ENCODE measurements at regions not wholly inside any gene's neighbourhood (a gene's known extent, or its start where the extent isn't known, plus 50 kb on each side); places are given as distances from the start of the nearest gene placed in this dataset.
"Not testable (repeated sequence)": the region's sequence is repeated elsewhere in the genome, so short reads cannot be mapped to it uniquely, and the experiment has no call there.

GRCh38 chr5:155661859-155662258 lies 648.3 kb downstream of the KIF4B start:
- no peak overlapping the region for H3K9ac ChIP-seq (ENCODE audit: low read depth in 1 of 2, low read length in 2 of 2)
- no peak for TF ChIP-seq RXRA (IDR thresholded peaks at IDR 0.05)
- no peak for TF ChIP-seq HNF4G (IDR thresholded peaks at IDR 0.05)
- no peak for TF ChIP-seq NR2F2 (IDR thresholded peaks at IDR 0.05)
- TF ChIP-seq EGR1 (IDR thresholded peaks at IDR 0.05; ENCODE audit: low read depth in 2 of 2) = no peak
- TF ChIP-seq ATF3 (IDR thresholded peaks at IDR 0.05) = no peak
- no peak for TF ChIP-seq FOXA2 (IDR thresholded peaks at IDR 0.05)
- TF ChIP-seq GABPA (IDR thresholded peaks at IDR 0.05 in 1 of 2, conservative IDR thresholded peaks at IDR 0.05 in 1 of 2) = no peak
- TF ChIP-seq JUND (IDR thresholded peaks at IDR 0.05) = no peak
- TF ChIP-seq YY1 (IDR thresholded peaks at IDR 0.05) = no peak
- no peak for TF ChIP-seq ZBTB33 (IDR thresholded peaks at IDR 0.05)
- no peak for TF ChIP-seq RAD21 (IDR thresholded peaks at IDR 0.05)
- no peak for TF ChIP-seq REST (IDR thresholded peaks at IDR 0.05)
- no peak for TF ChIP-seq TAF1 (conservative IDR thresholded peaks at IDR 0.05)
- H3K36me3 ChIP-seq (ENCODE audit: control insufficient read depth in 4 of 4, insufficient read depth in 3 of 4, low read depth in 1 of 4, low read length in 3 of 4) = no peaks in the 10 kb centered on the region
- H3K9me3 ChIP-seq (ENCODE audit: control insufficient read depth in 4 of 4, low read length in 3 of 4) = no peaks in the 10 kb centered on the region
- H3K27me3 ChIP-seq (ENCODE audit: control insufficient read depth in 4 of 4, insufficient read depth in 4 of 4, low read length in 3 of 4) = no peaks in the 10 kb centered on the region
- no peak for DNase-seq (ENCODE audit: low spot score)
- H3K4me1 ChIP-seq (ENCODE audit: control insufficient read depth in 4 of 4, insufficient read depth in 4 of 4, low read length in 3 of 4) = no peaks in the 10 kb centered on the region
- no peak overlapping the region for H3K27ac ChIP-seq (ENCODE audit: low read depth in 1 of 2, low read length in 2 of 2)
- H3K4me3 ChIP-seq (ENCODE audit: low read depth in 1 of 3, low read length in 3 of 3) = no peak overlapping the region

GRCh38 chr5:155665361-155665760 lies 651.8 kb downstream of the KIF4B start:
- TF ChIP-seq YY1 (IDR thresholded peaks at IDR 0.05) = no peak
- TF ChIP-seq EGR1 (IDR thresholded peaks at IDR 0.05; ENCODE audit: low read depth in 2 of 2) = no peak
- no peak for TF ChIP-seq FOXA1 (IDR thresholded peaks at IDR 0.05)
- no peak for TF ChIP-seq HNF4G (IDR thresholded peaks at IDR 0.05)
- Histone ChIP-seq H3K36me3 (ENCODE audit: control insufficient read depth in 4 of 4, insufficient read depth in 3 of 4, low read depth in 1 of 4, low read length in 3 of 4) (no peaks in the 10 kb centered on the region), H3K27ac (ENCODE audit: low read depth in 1 of 2, low read length in 2 of 2) (no peak overlapping the region), H3K27me3 (ENCODE audit: control insufficient read depth in 4 of 4, insufficient read depth in 4 of 4, low read length in 3 of 4) (no peaks in the 10 kb centered on the region), H3K4me1 (ENCODE audit: control insufficient read depth in 4 of 4, insufficient read depth in 4 of 4, low read length in 3 of 4) (no peaks in the 10 kb centered on the region), H3K9me3 (ENCODE audit: control insufficient read depth in 4 of 4, low read length in 3 of 4) (no peaks in the 10 kb centered on the region), H3K9ac (ENCODE audit: low read depth in 1 of 2, low read length in 2 of 2) (no peak overlapping the region), H3K4me3 (ENCODE audit: low read depth in 1 of 3, low read length in 3 of 3) (no peak overlapping the region)
- 55% methylated on average over 7 of the region's 7 CpGs for WGBS
- DNase-seq (ENCODE audit: low spot score) = no peak

GRCh38 chr5:155672001-155672400 lies 655.0 kb upstream of the SGCD start:
- H3K4me1 ChIP-seq (ENCODE audit: control insufficient read depth in 4 of 4, insufficient read depth in 4 of 4, low read length in 3 of 4); H3K9me3 ChIP-seq (ENCODE audit: control insufficient read depth in 4 of 4, low read length in 3 of 4); H3K27me3 ChIP-seq (ENCODE audit: control insufficient read depth in 4 of 4, insufficient read depth in 4 of 4, low read length in 3 of 4); H3K27ac ChIP-seq (ENCODE audit: low read depth in 1 of 2, low read length in 2 of 2); H3K9ac ChIP-seq (ENCODE audit: low read depth in 1 of 2, low read length in 2 of 2); DNase-seq (ENCODE audit: low spot score); H3K4me3 ChIP-seq (ENCODE audit: low read depth in 1 of 3, low read length in 3 of 3); H3K36me3 ChIP-seq (ENCODE audit: control insufficient read depth in 4 of 4, insufficient read depth in 3 of 4, low read depth in 1 of 4, low read length in 3 of 4): not testable (repeated sequence)
- WGBS = 61% methylated on average over 7 of the region's 7 CpGs

Data from liver (tissue), 7 donors.